Dedifferentiated amniotic fluid mesenchymal stem cell (primary cell): ENCODE measurements at regions not wholly inside any gene's neighbourhood (a gene's known extent, or its start where the extent isn't known, plus 50 kb on each side); places are given as distances from the start of the nearest gene placed in this dataset.

Source experiments
- DNase-seq: peaks from one replicate; pipeline ENCODE4 v3.0.0-alpha.2; 2016; ENCODE audit errors: extremely low spot score

DNA sequence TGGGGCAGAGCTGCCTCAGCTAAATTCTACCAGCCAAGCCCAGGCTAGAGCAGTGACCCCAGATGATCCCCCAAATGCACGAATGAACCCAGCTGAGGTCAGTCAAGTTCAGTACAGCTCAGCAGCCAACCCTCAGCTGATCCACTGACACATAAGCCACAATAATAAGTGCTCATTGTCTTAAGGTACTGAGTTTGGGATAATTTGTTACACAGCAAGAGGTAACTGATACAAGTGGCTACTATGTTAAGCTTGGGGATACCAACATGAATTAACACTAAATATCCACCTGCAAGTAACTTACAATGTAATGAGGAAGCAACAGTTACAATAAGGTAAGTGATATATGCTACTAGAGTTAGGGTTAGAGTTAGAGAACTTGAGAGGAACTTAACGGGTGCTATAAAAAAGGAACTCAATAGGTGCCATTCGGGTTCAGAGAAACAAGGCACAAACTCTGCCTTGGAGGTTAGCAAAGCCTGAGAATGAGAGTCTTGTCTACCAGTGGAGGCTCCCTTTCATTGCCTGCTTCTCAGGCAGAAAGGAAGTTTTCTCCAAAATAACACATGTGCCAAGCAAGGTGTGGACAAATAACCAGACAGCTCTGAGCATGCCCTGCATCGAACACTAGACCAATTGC, 189.4 kb downstream of the ARL4C start:
- no peak for DNase-seq

DNA sequence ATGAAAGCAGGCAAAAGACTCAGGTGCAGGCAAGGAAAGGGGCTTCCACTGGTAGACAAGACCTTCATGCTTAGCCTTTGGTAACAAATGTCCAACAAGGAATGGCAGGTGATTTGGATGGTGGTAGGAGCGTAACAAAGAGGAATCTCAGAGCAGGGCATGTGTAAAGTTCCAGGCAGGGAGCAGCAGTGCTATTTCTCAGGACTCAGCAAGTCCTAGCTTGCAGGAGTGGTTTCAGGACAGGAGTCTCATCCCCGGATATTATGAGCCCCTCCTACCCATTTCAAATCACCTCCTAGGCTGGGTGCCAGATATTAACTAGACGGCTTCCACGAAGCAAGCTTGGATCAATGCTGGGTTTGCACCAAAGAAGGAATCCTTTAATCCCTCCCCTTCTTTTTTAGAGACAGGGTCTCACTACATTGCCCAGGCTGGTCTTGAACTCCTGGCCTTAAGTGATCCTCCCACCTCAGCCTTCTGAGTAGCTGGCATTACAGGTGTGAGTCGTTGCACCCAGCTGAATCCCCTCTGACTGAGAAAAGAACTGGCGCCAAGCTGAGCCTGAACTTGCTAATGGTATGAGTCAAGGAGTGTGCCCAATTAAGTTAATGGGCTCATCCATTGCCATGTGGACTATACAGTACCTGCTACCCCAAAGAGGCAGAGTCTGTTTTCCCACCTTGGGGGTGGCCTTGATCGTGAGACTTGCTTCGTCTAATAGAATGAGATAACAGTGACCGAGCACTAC, 190.3 kb downstream of the ARL4C start:
- no peak for DNase-seq

- no peak for DNase-seq
Measured at GRCh38 chr2:234305846-234306245, 191.0 kb downstream of the ARL4C start.

DNA sequence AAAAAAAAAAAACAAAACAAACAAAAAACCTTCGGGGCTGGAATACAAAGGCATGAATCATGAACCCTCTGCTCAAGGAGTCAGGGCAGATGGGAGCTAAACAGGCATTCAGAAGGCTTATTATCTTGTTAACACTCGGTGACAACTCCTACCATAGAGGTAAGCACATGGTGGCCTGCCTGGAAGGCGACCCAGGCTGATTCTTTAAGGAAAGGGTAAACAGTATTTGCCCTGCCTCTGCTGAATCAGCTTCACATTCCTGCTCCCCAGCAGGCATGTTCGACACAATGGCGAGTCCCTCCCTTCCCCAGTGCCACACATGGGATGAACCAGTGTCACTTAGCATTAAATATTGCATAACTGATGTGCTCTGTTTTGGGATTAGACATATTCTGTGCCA, 191.9 kb downstream of the ARL4C start:
- no peak for DNase-seq

DNA sequence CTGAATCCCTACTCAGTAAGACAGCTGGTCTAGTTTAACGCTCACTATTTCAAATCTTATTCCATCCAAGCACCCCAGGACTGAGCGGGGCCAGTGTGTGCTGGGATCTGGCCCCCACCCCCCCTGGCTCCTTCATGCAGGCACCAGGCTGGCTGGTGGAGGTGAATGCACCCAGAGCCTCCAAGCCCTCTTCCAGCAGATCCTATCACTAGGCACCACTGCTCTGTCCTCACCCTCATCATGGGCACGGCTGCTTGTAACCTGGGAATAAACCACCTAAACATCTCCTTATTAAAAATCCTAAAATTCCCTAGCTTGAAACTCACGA, 194.3 kb downstream of the ARL4C start:
- DNase-seq, result no peak

DNA sequence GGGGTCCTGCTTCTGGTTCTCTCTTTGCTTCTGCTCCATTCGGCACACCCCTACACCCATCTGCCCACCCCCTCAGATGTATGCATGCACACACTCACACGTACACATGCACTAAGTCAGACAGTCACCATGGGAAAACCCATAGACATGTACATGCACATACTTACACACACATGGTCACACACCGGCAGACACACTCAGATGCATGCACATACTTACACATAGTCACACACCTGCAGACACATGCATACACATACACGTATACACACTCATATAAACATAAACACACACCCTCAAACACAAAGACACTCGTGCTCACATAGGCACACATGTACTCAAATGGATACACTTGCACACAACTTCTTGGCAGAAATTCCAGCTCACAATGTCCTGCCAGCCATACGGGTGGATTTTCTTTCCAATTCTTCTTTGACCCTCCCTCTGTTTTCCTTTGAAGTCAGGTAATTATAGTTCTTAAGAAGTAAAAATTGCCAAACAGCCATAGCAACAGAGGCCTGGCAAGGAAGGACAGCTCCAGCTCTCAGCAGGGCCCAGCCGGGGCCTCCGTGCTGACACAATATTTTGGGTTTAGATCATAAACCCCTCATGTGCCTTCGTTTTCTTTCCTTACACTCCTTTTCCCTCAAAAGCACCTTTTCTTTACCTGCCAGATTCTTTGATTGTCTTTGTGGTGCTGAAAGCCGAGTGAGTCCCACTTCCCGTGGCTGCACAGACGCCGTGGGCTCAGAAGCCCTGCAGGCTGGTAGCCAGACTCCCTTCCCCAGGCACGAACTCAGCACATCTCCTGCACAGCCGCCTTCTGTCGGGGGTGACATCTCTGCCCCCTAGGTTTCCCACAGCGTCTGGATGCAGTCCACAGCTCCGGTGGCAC, 195.7 kb downstream of the ARL4C start:
- no peak for DNase-seq

DNA sequence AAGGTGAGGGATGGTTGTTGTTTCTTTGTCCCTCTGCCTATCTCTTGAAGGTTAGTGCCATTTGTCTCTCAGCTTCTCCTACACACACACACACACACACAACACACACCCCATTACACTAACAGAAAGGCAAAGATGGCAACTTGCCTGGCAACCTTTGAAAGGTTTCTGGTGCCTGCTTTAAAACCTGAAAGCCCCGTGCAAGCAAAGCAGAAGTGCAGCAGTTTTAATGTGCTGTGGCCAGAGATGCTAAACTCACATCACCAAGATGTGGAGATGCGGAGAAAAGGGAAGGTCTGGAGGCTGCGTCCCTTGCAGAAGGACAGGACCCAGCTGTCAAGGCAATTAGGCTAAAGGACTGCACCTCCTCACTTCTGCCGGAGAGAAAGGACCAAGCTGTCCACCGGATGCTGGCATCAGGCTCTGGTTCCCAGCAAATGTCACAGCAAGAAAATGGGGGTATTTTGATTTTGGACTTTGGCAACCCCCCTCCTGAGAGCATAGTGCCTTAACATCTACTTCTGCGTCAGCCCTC, 196.4 kb downstream of the ARL4C start:
- no peak for DNase-seq

- no peak for DNase-seq
Measured at GRCh38 chr2:234298918-234299317, 198.0 kb downstream of the ARL4C start.

- DNase-seq, result no peak
Measured at GRCh38 chr2:234296991-234297390, 199.9 kb downstream of the ARL4C start.

GRCh38 chr2:234293973-234294372, 202.9 kb downstream of the ARL4C start:
- no peak for DNase-seq

- no peak for DNase-seq
Measured at GRCh38 chr2:234292962-234293243, 204.0 kb downstream of the ARL4C start.

DNA sequence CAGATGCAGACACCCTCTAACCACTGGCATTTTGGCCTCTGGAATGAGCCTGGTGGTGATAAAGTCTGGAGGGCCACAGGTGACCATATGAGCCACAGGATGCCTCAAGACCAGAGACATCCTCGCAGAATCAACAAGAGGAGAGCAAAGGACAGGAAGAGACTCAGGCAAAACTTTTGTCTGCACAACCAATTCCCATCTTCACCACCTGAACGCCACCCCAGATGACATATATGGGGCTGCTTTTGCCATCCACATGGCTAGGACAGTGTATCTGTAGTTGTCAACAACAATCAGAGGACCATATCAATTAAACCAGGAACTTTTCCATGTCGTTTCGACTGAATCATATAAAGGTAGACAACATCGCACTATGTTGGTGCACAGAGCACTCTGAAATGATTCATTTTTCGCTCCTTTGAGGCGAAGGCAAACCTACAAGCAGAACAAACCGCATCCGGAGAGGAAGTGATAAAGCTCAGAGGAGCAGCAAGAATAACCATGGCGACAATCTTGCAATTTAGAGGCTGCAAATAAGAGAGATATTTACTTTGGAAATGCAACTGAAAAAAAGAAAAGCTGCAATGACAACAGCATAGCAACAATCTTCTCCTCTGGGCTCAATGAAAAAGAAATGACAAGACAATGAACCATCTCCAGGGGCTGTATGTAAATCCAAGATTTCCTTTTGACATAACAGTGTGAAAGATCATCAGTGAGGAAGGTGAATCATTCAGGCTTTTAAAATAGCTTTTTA, 204.5 kb downstream of the ARL4C start:
- DNase-seq, result no peak

GRCh38 chr2:234291765-234292204, 205.1 kb downstream of the ARL4C start:
- DNase-seq, result no peak

DNA sequence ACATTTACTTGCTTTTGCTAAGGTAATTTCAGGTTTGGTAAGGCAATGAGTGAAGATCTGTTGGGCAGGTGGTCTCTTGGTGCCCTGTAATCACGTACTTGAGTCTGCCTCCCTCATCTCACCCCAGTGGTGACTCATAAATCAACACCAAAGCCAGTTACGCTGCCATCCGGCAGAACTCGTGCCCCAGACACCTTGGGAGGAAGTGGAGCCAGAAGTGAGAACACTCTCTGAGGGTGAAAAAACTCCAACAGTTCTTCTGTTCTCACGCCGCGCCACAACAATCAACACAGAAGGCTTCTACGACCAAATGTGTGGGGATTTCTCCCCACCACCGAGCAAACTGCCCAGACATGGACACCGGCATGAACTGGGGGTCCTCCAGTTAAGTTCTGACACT, 206.2 kb downstream of the ARL4C start:
- no peak for DNase-seq

- peak; percentile 68 for DNase-seq
Measured at GRCh38 chr2:234289834-234290590, 206.9 kb downstream of the ARL4C start.

GRCh38 chr2:234288974-234289455, 207.9 kb downstream of the ARL4C start:
- DNase-seq, result no peak

DNA sequence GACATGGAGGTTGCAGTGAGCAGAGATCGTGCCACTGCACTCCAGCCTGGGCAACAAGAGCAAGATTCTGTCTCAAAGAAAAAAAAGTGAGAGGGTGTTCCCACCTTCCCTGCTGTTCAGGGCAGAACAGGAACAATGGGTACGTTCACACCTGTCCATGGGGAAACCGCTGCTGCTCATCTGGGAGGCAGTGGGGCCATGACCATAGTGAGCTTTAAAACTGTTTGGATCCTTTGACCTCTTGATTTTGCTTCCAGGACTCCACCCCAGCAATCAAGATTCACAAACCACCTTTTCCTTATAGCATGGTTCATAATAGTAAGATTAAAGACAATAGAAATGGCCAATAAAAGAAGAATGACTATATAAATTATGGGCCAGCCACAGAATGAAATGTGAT, 209.2 kb downstream of the ARL4C start:
- DNase-seq, result no peak

DNA sequence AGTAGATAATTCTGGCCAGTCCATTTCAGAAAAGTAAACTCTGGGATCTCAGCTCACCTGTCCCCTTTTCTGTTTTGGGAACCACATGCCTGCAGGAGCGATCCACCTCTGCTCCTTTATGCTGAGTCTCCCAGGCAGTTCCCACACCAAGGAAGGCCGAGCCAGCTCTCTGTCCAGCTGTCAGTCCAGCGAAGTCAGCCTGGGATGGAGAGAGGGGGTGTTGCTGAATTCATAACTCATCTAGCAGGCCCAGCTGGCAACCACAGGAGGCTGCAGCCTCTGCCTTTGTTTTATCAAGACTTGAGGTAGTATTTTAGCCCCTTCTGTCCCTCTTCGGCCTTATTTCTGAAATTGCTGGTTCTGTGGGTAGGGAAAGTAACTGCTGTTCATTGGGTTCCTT, 209.9 kb downstream of the ARL4C start:
- DNase-seq, result no peak

DNA sequence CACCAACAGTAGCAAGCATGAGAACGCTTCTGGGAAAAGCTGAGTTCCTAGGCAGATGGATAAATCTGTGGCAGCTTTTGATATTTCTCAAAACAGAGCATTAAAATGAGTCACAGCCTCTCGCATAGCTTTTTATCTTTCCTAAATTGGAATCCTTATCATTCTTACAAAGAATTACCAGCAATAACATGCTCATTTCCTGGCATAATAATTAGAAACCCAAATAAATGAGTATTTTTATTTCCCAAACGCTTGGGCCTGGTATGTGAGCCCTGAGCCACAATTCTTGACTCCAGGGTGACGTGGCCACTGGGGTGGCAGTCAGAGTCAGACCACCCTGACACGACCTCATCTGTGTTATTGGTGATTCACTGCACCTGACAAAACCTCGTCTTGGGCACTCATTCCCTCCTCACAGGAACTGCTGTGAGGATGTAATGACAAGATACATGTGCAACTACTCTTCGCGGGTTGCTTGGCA, 210.7 kb downstream of the ARL4C start:
- no peak for DNase-seq

DNA sequence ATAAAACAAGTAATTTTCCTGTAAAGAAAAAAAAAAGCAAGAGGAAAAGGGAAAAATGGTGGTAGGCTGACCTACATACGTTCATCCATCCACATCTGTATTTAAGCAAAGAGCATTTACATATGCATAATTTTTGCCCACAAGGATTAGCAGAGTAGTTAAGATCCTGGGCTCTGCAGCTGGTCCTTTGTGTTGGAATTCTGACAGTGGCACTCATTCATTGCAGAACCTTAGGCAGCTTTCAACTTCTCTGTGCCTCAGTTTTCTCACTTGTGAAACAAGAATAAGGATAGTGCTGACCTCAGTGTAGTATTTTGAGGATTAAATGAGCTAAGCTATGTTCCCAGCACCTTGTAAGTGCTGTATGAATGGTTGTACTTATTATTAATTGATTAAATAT, 211.3 kb downstream of the ARL4C start:
- no peak for DNase-seq

DNA sequence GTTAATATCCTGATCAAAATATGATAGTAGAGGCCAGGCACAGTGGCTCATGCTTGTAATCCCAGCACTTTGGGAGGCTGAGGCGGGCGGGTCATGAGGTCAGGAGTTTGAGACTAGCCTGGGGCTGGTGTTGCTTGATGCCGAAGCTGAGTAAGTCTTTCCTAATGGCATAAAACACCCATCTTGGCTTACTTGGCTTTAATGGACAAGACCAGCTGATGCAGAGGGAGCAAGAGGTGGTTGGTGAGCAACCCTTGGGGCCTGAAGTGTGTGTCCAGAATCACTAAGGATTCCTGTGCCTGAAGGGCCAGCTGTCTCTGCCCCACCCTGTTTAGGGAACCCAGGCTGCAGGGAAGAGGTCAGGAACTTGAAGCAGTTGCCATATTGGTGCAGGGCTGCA, 217.2 kb downstream of the ARL4C start:
- no peak for DNase-seq
